ENCODE measurements at regions not wholly inside any gene's neighbourhood (a gene's known extent, or its start where the extent isn't known, plus 50 kb on each side); places are given as distances from the start of the nearest gene placed in this dataset.

DNA sequence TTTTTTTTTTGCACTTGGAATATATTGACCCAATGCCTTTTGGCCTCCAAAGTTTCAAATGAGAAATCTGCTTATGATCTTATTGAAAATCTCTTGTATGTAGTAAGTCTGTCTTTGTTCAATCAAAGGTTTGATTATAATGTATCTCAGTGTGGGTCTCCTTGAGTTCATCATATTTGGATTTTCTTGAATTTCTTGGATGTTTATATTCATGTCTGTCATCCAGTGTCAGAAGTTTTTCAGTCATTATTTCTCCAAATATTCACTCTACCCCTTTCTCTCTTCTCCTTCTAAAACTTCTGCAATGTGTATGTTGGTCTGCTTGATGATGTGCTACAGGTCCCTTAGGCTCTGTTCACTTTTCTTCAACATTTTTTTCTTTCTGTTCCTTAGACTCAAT, 95.9 kb upstream of the PTPRK start:
- Histone ChIP-seq H3K4me1 (ENCODE audit: insufficient read depth, low read length) (no peaks in the 10 kb centered on the region), H3K79me2 (ENCODE audit: insufficient read depth, low read length) (no peaks in the 10 kb centered on the region), H3K9me3 (ENCODE audit: low read depth, low read length) (no peaks in the 10 kb centered on the region), H4K20me1 (ENCODE audit: insufficient read depth, low read length) (no peaks in the 10 kb centered on the region), H3K27me3 (ENCODE audit: insufficient read depth, low read length) (no peaks in the 10 kb centered on the region), H3K36me3 (ENCODE audit: insufficient read depth, low read length) (no peaks in the 10 kb centered on the region), H3K4me3 (ENCODE audit: insufficient read depth, low read length) (no peak overlapping the region), H3K27ac (ENCODE audit: low read depth, low read length) (no peak overlapping the region), H3K4me2 (ENCODE audit: insufficient read depth, low read length) (no peak overlapping the region), H2AFZ (ENCODE audit: low read length) (no peak overlapping the region)
- TF ChIP-seq, protein P1, sequence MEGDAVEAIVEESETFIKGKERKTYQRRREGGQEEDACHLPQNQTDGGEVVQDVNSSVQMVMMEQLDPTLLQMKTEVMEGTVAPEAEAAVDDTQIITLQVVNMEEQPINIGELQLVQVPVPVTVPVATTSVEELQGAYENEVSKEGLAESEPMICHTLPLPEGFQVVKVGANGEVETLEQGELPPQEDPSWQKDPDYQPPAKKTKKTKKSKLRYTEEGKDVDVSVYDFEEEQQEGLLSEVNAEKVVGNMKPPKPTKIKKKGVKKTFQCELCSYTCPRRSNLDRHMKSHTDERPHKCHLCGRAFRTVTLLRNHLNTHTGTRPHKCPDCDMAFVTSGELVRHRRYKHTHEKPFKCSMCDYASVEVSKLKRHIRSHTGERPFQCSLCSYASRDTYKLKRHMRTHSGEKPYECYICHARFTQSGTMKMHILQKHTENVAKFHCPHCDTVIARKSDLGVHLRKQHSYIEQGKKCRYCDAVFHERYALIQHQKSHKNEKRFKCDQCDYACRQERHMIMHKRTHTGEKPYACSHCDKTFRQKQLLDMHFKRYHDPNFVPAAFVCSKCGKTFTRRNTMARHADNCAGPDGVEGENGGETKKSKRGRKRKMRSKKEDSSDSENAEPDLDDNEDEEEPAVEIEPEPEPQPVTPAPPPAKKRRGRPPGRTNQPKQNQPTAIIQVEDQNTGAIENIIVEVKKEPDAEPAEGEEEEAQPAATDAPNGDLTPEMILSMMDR (IDR thresholded peaks at IDR 0.05; ENCODE audit: extremely low read depth, low read depth, low read length), result no peak
- no peak for DNase-seq (ENCODE audit: insufficient read length, low spot score, missing footprints)

DNA sequence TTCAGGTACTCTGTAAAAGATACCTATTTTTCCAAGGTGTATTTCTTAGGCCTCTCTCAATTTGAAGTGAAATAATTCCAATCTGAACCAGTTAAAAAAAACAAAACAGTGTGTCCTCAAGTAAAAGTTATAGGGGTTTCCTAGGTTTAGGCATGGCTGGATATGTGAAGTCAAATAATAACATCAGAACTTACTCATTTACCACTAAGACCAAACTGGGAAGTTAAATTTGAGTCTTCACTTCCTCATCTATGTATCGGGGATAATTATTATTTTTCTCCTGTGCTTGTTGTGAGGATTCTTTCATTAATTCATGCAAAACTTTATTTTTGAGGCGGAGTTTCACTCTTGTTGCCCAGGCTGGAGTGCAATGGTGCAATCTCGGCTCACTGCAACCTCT, 86.2 kb upstream of the PTPRK start:
- TF ChIP-seq, protein P1 (IDR thresholded peaks at IDR 0.05; ENCODE audit: extremely low read depth, low read depth, low read length), result no peak
- Histone ChIP-seq H3K9me3 (ENCODE audit: low read depth, low read length) (no peaks in the 10 kb centered on the region), H3K4me3 (ENCODE audit: insufficient read depth, low read length) (no peak overlapping the region), H3K36me3 (ENCODE audit: insufficient read depth, low read length) (no peaks in the 10 kb centered on the region), H3K4me2 (ENCODE audit: insufficient read depth, low read length) (no peak overlapping the region), H3K4me1 (ENCODE audit: insufficient read depth, low read length) (no peaks in the 10 kb centered on the region), H3K27ac (ENCODE audit: low read depth, low read length) (no peak overlapping the region), H3K79me2 (ENCODE audit: insufficient read depth, low read length) (no peaks in the 10 kb centered on the region), H2AFZ (ENCODE audit: low read length) (no peak overlapping the region), H4K20me1 (ENCODE audit: insufficient read depth, low read length) (no peaks in the 10 kb centered on the region), H3K27me3 (ENCODE audit: insufficient read depth, low read length) (no peaks in the 10 kb centered on the region)
- no peak for DNase-seq (ENCODE audit: insufficient read length, low spot score, missing footprints)

DNA sequence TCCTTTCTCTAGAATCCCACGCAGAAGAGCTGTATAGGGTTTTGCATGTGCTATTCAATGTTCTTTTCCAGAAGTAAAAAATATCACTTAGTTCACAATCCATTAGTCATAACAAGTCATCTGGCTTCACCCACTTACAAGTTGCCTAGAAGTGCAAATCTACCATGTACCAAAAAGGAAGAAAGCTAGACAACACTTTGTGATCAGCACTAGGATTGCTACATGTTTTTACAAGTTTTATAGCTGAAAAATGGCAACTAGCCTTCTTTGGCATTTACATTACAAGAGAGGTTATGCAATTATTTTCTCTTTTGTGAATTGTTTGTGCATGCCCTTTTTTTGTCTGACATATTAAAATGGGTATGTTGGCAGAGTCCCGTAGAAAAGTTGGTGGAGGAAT, 85.6 kb upstream of the PTPRK start:
- Histone ChIP-seq H3K79me2 (ENCODE audit: insufficient read depth, low read length) (no peaks in the 10 kb centered on the region), H3K4me3 (ENCODE audit: insufficient read depth, low read length) (no peak overlapping the region), H3K4me1 (ENCODE audit: insufficient read depth, low read length) (peaks cover 3% of the 10 kb centered on the region), H4K20me1 (ENCODE audit: insufficient read depth, low read length) (no peaks in the 10 kb centered on the region), H3K27ac (ENCODE audit: low read depth, low read length) (no peak overlapping the region), H3K27me3 (ENCODE audit: insufficient read depth, low read length) (no peaks in the 10 kb centered on the region), H3K36me3 (ENCODE audit: insufficient read depth, low read length) (no peaks in the 10 kb centered on the region), H2AFZ (ENCODE audit: low read length) (peak overlapping the region; percentile 9), H3K9me3 (ENCODE audit: low read depth, low read length) (no peaks in the 10 kb centered on the region), H3K4me2 (ENCODE audit: insufficient read depth, low read length) (peak overlapping the region; percentile 34)
- TF ChIP-seq, protein P1 (IDR thresholded peaks at IDR 0.05; ENCODE audit: extremely low read depth, low read depth, low read length), result no peak
- peak; percentile 73 for DNase-seq (ENCODE audit: insufficient read length, low spot score, missing footprints)

DNA sequence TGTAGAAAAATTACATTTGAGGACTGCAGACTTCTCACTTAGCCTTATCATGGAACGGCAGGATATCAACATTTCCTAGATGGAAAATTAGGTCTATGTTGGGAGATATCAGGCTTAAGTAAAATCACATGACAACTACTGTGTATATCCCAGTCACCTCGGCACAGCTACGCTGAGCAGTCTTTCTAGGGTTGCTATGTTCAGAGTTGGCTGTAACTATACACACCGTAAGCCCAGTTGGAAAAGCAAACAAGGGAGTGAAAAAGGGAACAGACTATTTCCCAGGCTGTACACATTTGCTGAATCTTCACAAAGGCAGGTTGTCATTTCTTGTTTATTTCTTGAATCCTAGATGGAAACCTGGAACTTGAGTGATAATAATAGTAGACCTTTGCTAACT, 80.7 kb upstream of the PTPRK start:
- Histone ChIP-seq H3K4me2 (ENCODE audit: insufficient read depth, low read length) (peak overlapping the region; percentile 59), H3K27ac (ENCODE audit: low read depth, low read length) (peak overlapping the region; percentile 88), H3K4me1 (ENCODE audit: insufficient read depth, low read length) (peaks cover 23% of the 10 kb centered on the region), H4K20me1 (ENCODE audit: insufficient read depth, low read length) (no peaks in the 10 kb centered on the region), H3K27me3 (ENCODE audit: insufficient read depth, low read length) (no peaks in the 10 kb centered on the region), H3K4me3 (ENCODE audit: insufficient read depth, low read length) (no peak overlapping the region), H2AFZ (ENCODE audit: low read length) (peak overlapping the region; percentile 45), H3K9me3 (ENCODE audit: low read depth, low read length) (no peaks in the 10 kb centered on the region), H3K36me3 (ENCODE audit: insufficient read depth, low read length) (no peaks in the 10 kb centered on the region), H3K79me2 (ENCODE audit: insufficient read depth, low read length) (no peaks in the 10 kb centered on the region)
- TF ChIP-seq, protein P1 (IDR thresholded peaks at IDR 0.05; ENCODE audit: extremely low read depth, low read depth, low read length), result no peak
- DNase-seq (ENCODE audit: insufficient read length, low spot score, missing footprints), result no peak

All from osteoblast (primary cell).